Panc1 (cell line): ENCODE measurements at regions not wholly inside any gene's neighbourhood (a gene's known extent, or its start where the extent isn't known, plus 50 kb on each side); places are given as distances from the start of the nearest gene placed in this dataset.

Source experiments
- ATAC-seq: fragments of 200-7000 bp; cut with Tn5 transposase; 2 replicates; pipeline ENCODE4 v1.9.1; 2020; ENCODE audit warnings: mild to moderate bottlenecking, moderate library complexity
- BruUV-seq: library from RNA; stranded (reverse); fragments of 400-500 nt; replicated peaks from 2 replicates; lab custom pipeline; 2021; lab: Mats Ljungman, UMichigan
- CTCF ChIA-PET: fragments of 300-600 bp; sonication (Branson Sonifier 250); formaldehyde crosslinking; loops from one replicate; lab custom pipeline; 2022; ENCODE audit warnings: antibody characterized with exemption; lab: Charles Lee
- POLR2A ChIA-PET: fragments of 300-600 bp; sonication (Branson Sonifier 250); formaldehyde crosslinking; loops from one replicate; lab custom pipeline; 2022; ENCODE audit warnings: antibody characterized with exemption; lab: Charles Lee
- DNase-seq: peaks from one replicate; pipeline ENCODE4 v3.0.0-alpha.2; 2010; ENCODE audit warnings: low read depth, low spot score
- H3K27ac ChIP-seq: 2 replicates; pipeline ENCODE4 v1.5.1; 2011; ENCODE audit warnings: mild to moderate bottlenecking, low read length, inconsistent platforms
- H3K27me3 ChIP-seq: fragments of 200-500 bp; sonication (Bioruptor generic); 2 replicates; pipeline ENCODE4 v1.6.0; 2014; ENCODE audit warnings: low read length, inconsistent platforms; ENCODE audit not compliant: control insufficient read depth, insufficient read depth
- H3K36me3 ChIP-seq: fragments of 200-500 bp; sonication (Bioruptor generic); 2 replicates; pipeline ENCODE4 v1.5.1; 2014; ENCODE audit warnings: inconsistent platforms, mild to moderate bottlenecking, low read length, moderate library complexity; ENCODE audit not compliant: control insufficient read depth, insufficient read depth
- H3K4me1 ChIP-seq: 2 replicates; pipeline ENCODE4 v1.5.1; 2011; ENCODE audit warnings: inconsistent platforms, mild to moderate bottlenecking, low read length, moderate library complexity; ENCODE audit not compliant: control insufficient read depth, insufficient read depth
- H3K4me3 ChIP-seq, 2 experiments: 2 replicates each; pipeline ENCODE4 v1.5.1; 2011 to 2012; ENCODE audit warnings: low read depth in 2 of 2, low read length in 2 of 2, mild to moderate bottlenecking in 2 of 2, inconsistent platforms in 1 of 2, moderate library complexity in 1 of 2
- H3K9me3 ChIP-seq: fragments of 200-500 bp; sonication (Bioruptor generic); 2 replicates; pipeline ENCODE4 v1.5.1; 2014; ENCODE audit warnings: low read depth, mild to moderate bottlenecking, inconsistent platforms, low read length, moderate library complexity; ENCODE audit not compliant: control insufficient read depth, insufficient read depth
- POLR2AphosphoS5 ChIP-seq: IDR thresholded peaks from 2 replicates; pipeline ENCODE4 v1.6.1; 2012; ENCODE audit warnings: mild to moderate bottlenecking, low read depth, low read length, moderate library complexity
- SIN3A ChIP-seq: IDR thresholded peaks from 2 replicates; pipeline ENCODE4 v1.6.1; 2012; ENCODE audit warnings: low read depth, mild to moderate bottlenecking, low read length, moderate library complexity, borderline replicate concordance; ENCODE audit not compliant: insufficient read depth
- TCF7L2 ChIP-seq: IDR thresholded peaks from 2 replicates; pipeline ENCODE4 v1.6.1; 2011; ENCODE audit warnings: mild to moderate bottlenecking, low read depth, low read length, inconsistent platforms
- in situ Hi-C: cut with HindIII; loops from 2 replicates; pipeline ENCODE4 v1.10.0; 2016; ENCODE audit warnings: low sequenced_read_pairs, low pct_unique_long_range_greater_than_20kb
- intact Hi-C: fragments of 100-400 bp; cut with micrococcal nuclease; formaldehyde crosslinking; loops from one replicate; pipeline ENCODE4 v1.10.0; 2022; ENCODE audit not compliant: unreplicated experiment
- TF ChIP-seq, protein P1 (sequence below), 2 experiments: IDR thresholded peaks; 2 replicates each; pipeline ENCODE4 v1.6.1; 2011 to 2012; ENCODE audit warnings: low read depth in 2 of 2, control low read depth in 1 of 2, low read length in 1 of 2, mild to moderate bottlenecking in 1 of 2, moderate library complexity in 1 of 2; ENCODE audit not compliant: insufficient read depth in 1 of 2
- TF ChIP-seq, protein P2 (sequence below): fragments of 450-650 bp; IDR thresholded peaks from 2 replicates; pipeline ENCODE4 v1.5.1; 2017; ENCODE audit warnings: mild to moderate bottlenecking

DNA sequence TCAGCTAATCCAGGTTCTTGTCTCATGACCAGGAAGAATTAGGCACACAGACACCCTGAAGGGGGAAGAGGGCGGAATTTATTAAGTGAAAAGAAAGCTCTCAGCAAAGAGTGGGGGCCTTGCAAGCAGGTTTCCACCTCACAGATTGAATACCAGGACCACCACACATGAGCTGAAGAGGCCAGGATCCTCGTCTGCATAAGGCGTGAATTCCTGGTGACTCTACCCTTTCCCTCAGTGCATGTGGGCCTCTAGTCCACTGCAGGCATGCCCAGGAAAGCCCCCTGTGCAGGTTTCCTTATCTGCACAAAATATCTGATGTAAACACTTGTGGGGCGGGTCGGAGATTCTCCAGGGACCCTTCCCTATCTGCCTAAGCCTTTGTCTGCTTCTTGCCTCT, 782.1 kb upstream of the LRRN3 start:
- ATAC-seq, result no peak
- TF ChIP-seq, protein P1, sequence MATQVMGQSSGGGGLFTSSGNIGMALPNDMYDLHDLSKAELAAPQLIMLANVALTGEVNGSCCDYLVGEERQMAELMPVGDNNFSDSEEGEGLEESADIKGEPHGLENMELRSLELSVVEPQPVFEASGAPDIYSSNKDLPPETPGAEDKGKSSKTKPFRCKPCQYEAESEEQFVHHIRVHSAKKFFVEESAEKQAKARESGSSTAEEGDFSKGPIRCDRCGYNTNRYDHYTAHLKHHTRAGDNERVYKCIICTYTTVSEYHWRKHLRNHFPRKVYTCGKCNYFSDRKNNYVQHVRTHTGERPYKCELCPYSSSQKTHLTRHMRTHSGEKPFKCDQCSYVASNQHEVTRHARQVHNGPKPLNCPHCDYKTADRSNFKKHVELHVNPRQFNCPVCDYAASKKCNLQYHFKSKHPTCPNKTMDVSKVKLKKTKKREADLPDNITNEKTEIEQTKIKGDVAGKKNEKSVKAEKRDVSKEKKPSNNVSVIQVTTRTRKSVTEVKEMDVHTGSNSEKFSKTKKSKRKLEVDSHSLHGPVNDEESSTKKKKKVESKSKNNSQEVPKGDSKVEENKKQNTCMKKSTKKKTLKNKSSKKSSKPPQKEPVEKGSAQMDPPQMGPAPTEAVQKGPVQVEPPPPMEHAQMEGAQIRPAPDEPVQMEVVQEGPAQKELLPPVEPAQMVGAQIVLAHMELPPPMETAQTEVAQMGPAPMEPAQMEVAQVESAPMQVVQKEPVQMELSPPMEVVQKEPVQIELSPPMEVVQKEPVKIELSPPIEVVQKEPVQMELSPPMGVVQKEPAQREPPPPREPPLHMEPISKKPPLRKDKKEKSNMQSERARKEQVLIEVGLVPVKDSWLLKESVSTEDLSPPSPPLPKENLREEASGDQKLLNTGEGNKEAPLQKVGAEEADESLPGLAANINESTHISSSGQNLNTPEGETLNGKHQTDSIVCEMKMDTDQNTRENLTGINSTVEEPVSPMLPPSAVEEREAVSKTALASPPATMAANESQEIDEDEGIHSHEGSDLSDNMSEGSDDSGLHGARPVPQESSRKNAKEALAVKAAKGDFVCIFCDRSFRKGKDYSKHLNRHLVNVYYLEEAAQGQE (IDR thresholded peaks at IDR 0.05; ENCODE audit: insufficient read depth in 1 of 2, low read depth in 2 of 2, low read length in 1 of 2), result no peak
- no peak for TF ChIP-seq TCF7L2
- no peak for TF ChIP-seq POLR2AphosphoS5
- no peak for TF ChIP-seq SIN3A
- TF ChIP-seq, protein P2, sequence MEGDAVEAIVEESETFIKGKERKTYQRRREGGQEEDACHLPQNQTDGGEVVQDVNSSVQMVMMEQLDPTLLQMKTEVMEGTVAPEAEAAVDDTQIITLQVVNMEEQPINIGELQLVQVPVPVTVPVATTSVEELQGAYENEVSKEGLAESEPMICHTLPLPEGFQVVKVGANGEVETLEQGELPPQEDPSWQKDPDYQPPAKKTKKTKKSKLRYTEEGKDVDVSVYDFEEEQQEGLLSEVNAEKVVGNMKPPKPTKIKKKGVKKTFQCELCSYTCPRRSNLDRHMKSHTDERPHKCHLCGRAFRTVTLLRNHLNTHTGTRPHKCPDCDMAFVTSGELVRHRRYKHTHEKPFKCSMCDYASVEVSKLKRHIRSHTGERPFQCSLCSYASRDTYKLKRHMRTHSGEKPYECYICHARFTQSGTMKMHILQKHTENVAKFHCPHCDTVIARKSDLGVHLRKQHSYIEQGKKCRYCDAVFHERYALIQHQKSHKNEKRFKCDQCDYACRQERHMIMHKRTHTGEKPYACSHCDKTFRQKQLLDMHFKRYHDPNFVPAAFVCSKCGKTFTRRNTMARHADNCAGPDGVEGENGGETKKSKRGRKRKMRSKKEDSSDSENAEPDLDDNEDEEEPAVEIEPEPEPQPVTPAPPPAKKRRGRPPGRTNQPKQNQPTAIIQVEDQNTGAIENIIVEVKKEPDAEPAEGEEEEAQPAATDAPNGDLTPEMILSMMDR, result no peak
- H3K27me3 ChIP-seq, result no peaks in the 10 kb centered on the region
- ChIA-PET CTCF (no interaction called here), POLR2A (no interaction called here)
- no peaks in the 10 kb centered on the region for H3K9me3 ChIP-seq
- intact Hi-C loops (no loop called here), in situ Hi-C loops (no loop called here)
- H3K27ac ChIP-seq, result no peak overlapping the region
- BruUV-seq, result no TSS peak
- H3K4me1 ChIP-seq, result no peaks in the 10 kb centered on the region
- no peaks in the 10 kb centered on the region for H3K36me3 ChIP-seq
- no peak overlapping the region for H3K4me3 ChIP-seq
- no peak for DNase-seq

DNA sequence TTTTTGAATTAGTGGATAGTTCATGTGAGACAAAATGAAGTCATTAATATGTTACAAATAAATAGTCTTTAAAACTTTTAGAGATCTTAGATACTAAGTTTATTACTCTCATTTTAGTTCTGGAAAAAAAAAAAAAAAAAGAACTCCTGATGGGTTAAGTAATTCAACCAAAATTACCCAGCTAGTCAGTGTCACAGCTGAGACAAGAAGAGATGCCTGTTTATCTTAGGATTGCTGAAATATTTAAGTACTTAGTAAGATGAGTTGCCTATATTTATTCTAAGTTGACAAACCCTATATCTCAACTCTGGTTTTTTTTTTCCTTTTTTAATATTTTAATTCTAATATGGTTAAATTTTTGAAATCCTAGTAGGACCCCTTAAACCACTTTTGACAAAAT, 781.0 kb upstream of the LRRN3 start:
- DNase-seq (no peak), ATAC-seq (no peak)
- ChIA-PET CTCF (no interaction called here), POLR2A (no interaction called here)
- no peak overlapping the region for H3K27ac ChIP-seq
- H3K4me3 ChIP-seq, result no peak overlapping the region
- H3K36me3 ChIP-seq, result no peaks in the 10 kb centered on the region
- H3K9me3 ChIP-seq, result no peaks in the 10 kb centered on the region
- H3K4me1 ChIP-seq, result no peaks in the 10 kb centered on the region
- intact Hi-C loops, result no loop called here
- no TSS peak for BruUV-seq
- H3K27me3 ChIP-seq, result no peaks in the 10 kb centered on the region
- in situ Hi-C loops, result no loop called here
- TF ChIP-seq, protein P1 (IDR thresholded peaks at IDR 0.05; ENCODE audit: insufficient read depth in 1 of 2, low read depth in 2 of 2, low read length in 1 of 2), result no peak
- TF ChIP-seq SIN3A (no peak), POLR2AphosphoS5 (no peak), TCF7L2 (no peak)
- TF ChIP-seq, protein P2, result no peak
